Activated CD8-positive, alpha-beta T cell treated with anti-CD3 and anti-CD28 coated beads for 36 hours (primary cell): ENCODE measurements at regions not wholly inside any gene's neighbourhood (a gene's known extent, or its start where the extent isn't known, plus 50 kb on each side); places are given as distances from the start of the nearest gene placed in this dataset.

Experiments
- ATAC-seq: fragments of 200-7000 bp; cut with Tn5 transposase; one replicate; pipeline ENCODE4 v1.10.0; 2021; ENCODE audit warnings: mild to moderate bottlenecking, moderate library complexity
- CTCF ChIA-PET: fragments of 350-600 bp; sonication (Branson Sonifier 250); formaldehyde crosslinking; loops from one replicate; lab custom pipeline; 2021; ENCODE audit warnings: antibody characterized with exemption; lab: Charles Lee
- POLR2A ChIA-PET: fragments of 350-600 bp; sonication (Branson Sonifier 250); formaldehyde crosslinking; loops from one replicate; lab custom pipeline; 2021; ENCODE audit warnings: antibody characterized with exemption; lab: Charles Lee
- DNase-seq: peaks from one replicate; pipeline ENCODE4 v3.0.0-alpha.2; 2020
- H3K27ac Mint-ChIP-seq: one replicate; pipeline ENCODE4 v1.8.0; 2021; ENCODE audit warnings: mild to moderate bottlenecking, mixed read lengths
- H3K27me3 Mint-ChIP-seq: one replicate; pipeline ENCODE4 v1.8.0; 2021; ENCODE audit warnings: mixed read lengths
- H3K36me3 Mint-ChIP-seq: one replicate; pipeline ENCODE4 v1.8.0; 2021; ENCODE audit warnings: low read depth, mixed read lengths
- H3K4me1 Mint-ChIP-seq: one replicate; pipeline ENCODE4 v1.8.0; 2021; ENCODE audit warnings: low read depth, mixed read lengths
- H3K4me3 Mint-ChIP-seq: one replicate; pipeline ENCODE4 v1.8.0; 2021; ENCODE audit warnings: mild to moderate bottlenecking, moderate library complexity, mixed read lengths
- H3K9me3 Mint-ChIP-seq: one replicate; pipeline ENCODE4 v1.8.0; 2021; ENCODE audit warnings: mixed read lengths
- CTCF ChIP-seq: fragments of 200-600 bp; IDR thresholded peaks from one replicate; pipeline ENCODE4 v1.8.0; 2022; ENCODE audit warnings: antibody characterized with exemption, mild to moderate bottlenecking
- intact Hi-C: fragments of 100-400 bp; cut with micrococcal nuclease; formaldehyde crosslinking; loops from one replicate; pipeline ENCODE4 v1.10.0; 2022

- H3K27ac Mint-ChIP-seq = no peak overlapping the region
- H3K36me3 Mint-ChIP-seq = no peaks in the 10 kb centered on the region
- no peak for DNase-seq
- intact Hi-C loops = no loop called here
- no peaks in the 10 kb centered on the region for H3K4me1 Mint-ChIP-seq
- CTCF ChIA-PET = no interaction called here
- POLR2A ChIA-PET = no interaction called here
- ATAC-seq = no peak
- no peak for TF ChIP-seq CTCF
- H3K27me3 Mint-ChIP-seq = no peaks in the 10 kb centered on the region
- no peaks in the 10 kb centered on the region for H3K9me3 Mint-ChIP-seq
- H3K4me3 Mint-ChIP-seq = no peak overlapping the region
Observed at GRCh38 chr4:136457577-136457976, 1074.7 kb downstream of the PCDH18 start.

- CTCF ChIA-PET = no interaction called here
- H3K4me1 Mint-ChIP-seq = no peaks in the 10 kb centered on the region
- no peak overlapping the region for H3K27ac Mint-ChIP-seq
- ATAC-seq (no peak), DNase-seq (no peak)
- intact Hi-C loops = no loop called here
- no peaks in the 10 kb centered on the region for H3K9me3 Mint-ChIP-seq
- no peaks in the 10 kb centered on the region for H3K36me3 Mint-ChIP-seq
- TF ChIP-seq CTCF = no peak
- POLR2A ChIA-PET = no interaction called here
- H3K27me3 Mint-ChIP-seq = no peaks in the 10 kb centered on the region
- H3K4me3 Mint-ChIP-seq = no peak overlapping the region
Observed at GRCh38 chr4:136457004-136457403, 1075.3 kb downstream of the PCDH18 start.

GRCh38 chr4:136443006-136443405 is 1089.3 kb downstream of the PCDH18 start:
- ChIA-PET POLR2A (no interaction called here), CTCF (interaction anchor here (0.7 kb wide), 1 partner anchor 31 kb away, joined by 3 read pairs; no protein-coding TSS in a partner anchor)
- no peak overlapping the region for H3K4me3 Mint-ChIP-seq
- no peaks in the 10 kb centered on the region for H3K4me1 Mint-ChIP-seq
- ATAC-seq = no peak
- H3K27me3 Mint-ChIP-seq = no peaks in the 10 kb centered on the region
- no peaks in the 10 kb centered on the region for H3K9me3 Mint-ChIP-seq
- H3K27ac Mint-ChIP-seq = no peak overlapping the region
- DNase-seq = no peak
- no peak for TF ChIP-seq CTCF
- H3K36me3 Mint-ChIP-seq = no peaks in the 10 kb centered on the region
- intact Hi-C loops = no loop called here

GRCh38 chr4:136442447-136442846 is 1089.8 kb downstream of the PCDH18 start:
- ChIA-PET CTCF (interaction anchor here (0.7 kb wide), 1 partner anchor 31 kb away, joined by 3 read pairs; no protein-coding TSS in a partner anchor), POLR2A (no interaction called here)
- ATAC-seq (no peak), DNase-seq (no peak)
- Mint-ChIP-seq H3K4me3 (no peak overlapping the region), H3K36me3 (no peaks in the 10 kb centered on the region), H3K9me3 (no peaks in the 10 kb centered on the region), H3K27me3 (no peaks in the 10 kb centered on the region), H3K4me1 (no peaks in the 10 kb centered on the region), H3K27ac (no peak overlapping the region)
- no peak for TF ChIP-seq CTCF
- intact Hi-C loops = no loop called here

GRCh38 chr4:136441629-136442282 is 1090.5 kb downstream of the PCDH18 start:
- TF ChIP-seq CTCF = no peak
- H3K4me1 Mint-ChIP-seq = no peaks in the 10 kb centered on the region
- no peaks in the 10 kb centered on the region for H3K9me3 Mint-ChIP-seq
- ChIA-PET POLR2A (no interaction called here), CTCF (no interaction called here)
- H3K4me3 Mint-ChIP-seq = no peak overlapping the region
- H3K36me3 Mint-ChIP-seq = no peaks in the 10 kb centered on the region
- ATAC-seq (no peak), DNase-seq (no peak)
- no peaks in the 10 kb centered on the region for H3K27me3 Mint-ChIP-seq
- intact Hi-C loops = no loop called here
- no peak overlapping the region for H3K27ac Mint-ChIP-seq
